ENCODE measurements at regions not wholly inside any gene's neighbourhood (a gene's known extent, or its start where the extent isn't known, plus 50 kb on each side); places are given as distances from the start of the nearest gene placed in this dataset.
"Not testable (repeated sequence)": the region's sequence is repeated elsewhere in the genome, so short reads cannot be mapped to it uniquely, and the experiment has no call there.

GRCh38 chr3:88712552-88712951, 394.9 kb upstream of the EPHA3 start:
- H3K27me3 ChIP-seq (ENCODE audit: insufficient read depth, low read length): no peaks in the 10 kb centered on the region
- H3K27ac ChIP-seq (ENCODE audit: low read depth, low read length): no peak overlapping the region
- no peak overlapping the region for H3K4me3 ChIP-seq (ENCODE audit: low read depth, low read length)
- H3K79me2 ChIP-seq (ENCODE audit: control insufficient read depth, insufficient read depth, low read length, unreplicated experiment): no peaks in the 10 kb centered on the region
- H3K36me3 ChIP-seq (ENCODE audit: insufficient read depth, low read length): no peaks in the 10 kb centered on the region
- H3K4me1 ChIP-seq (ENCODE audit: control insufficient read depth, insufficient read depth, low read length, unreplicated experiment): peaks cover 11% of the 10 kb centered on the region
- no peak overlapping the region for H2AFZ ChIP-seq (ENCODE audit: low read length, unreplicated experiment)

DNA sequence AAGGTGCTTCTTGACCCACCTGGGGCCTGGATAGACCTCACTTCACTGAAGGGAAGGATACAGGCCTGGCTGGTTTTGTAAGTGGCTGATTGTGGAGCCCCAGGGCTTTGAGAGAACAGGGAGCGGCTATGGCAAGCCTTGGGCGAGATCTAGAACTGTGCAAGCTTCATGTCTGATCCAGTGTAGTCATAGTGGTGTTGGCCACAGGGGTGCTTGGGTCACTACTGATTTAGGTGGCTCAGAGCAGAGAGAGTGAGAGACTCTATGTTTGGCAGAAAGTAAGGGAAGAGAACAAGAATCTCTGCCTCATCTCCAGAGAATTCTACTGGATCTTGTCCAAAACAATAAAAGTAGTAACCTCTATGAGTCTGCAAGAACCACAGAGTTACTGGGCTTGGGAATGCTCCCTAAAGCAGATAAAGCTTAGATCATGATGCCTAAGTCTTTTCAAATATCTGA, 394.2 kb upstream of the EPHA3 start:
- no peaks in the 10 kb centered on the region for H3K79me2 ChIP-seq (ENCODE audit: control insufficient read depth, insufficient read depth, low read length, unreplicated experiment)
- H3K27ac ChIP-seq (ENCODE audit: low read depth, low read length): no peak overlapping the region
- no peak overlapping the region for H3K4me3 ChIP-seq (ENCODE audit: low read depth, low read length)

GRCh38 chr3:88725440-88726165, 381.8 kb upstream of the EPHA3 start:
- Histone ChIP-seq H3K79me2 (ENCODE audit: control insufficient read depth, insufficient read depth, low read length, unreplicated experiment) (no peaks in the 10 kb centered on the region), H2AFZ (ENCODE audit: low read length, unreplicated experiment) (no peak overlapping the region), H3K4me3 (ENCODE audit: low read depth, low read length) (no peak overlapping the region), H3K27ac (ENCODE audit: low read depth, low read length) (no peak overlapping the region), H3K36me3 (ENCODE audit: insufficient read depth, low read length) (no peaks in the 10 kb centered on the region), H3K4me1 (ENCODE audit: control insufficient read depth, insufficient read depth, low read length, unreplicated experiment) (no peaks in the 10 kb centered on the region), H3K27me3 (ENCODE audit: insufficient read depth, low read length) (no peaks in the 10 kb centered on the region)

More for the DNA sequence above, 394.2 kb upstream of the EPHA3 start:
- Histone ChIP-seq H2AFZ (ENCODE audit: low read length, unreplicated experiment) (no peak overlapping the region), H3K36me3 (ENCODE audit: insufficient read depth, low read length) (no peaks in the 10 kb centered on the region), H3K27me3 (ENCODE audit: insufficient read depth, low read length) (no peaks in the 10 kb centered on the region), H3K4me1 (ENCODE audit: control insufficient read depth, insufficient read depth, low read length, unreplicated experiment) (peaks cover 11% of the 10 kb centered on the region)

- Histone ChIP-seq H3K36me3 (ENCODE audit: insufficient read depth, low read length) (no peaks in the 10 kb centered on the region), H3K27ac (ENCODE audit: low read depth, low read length) (no peak overlapping the region), H3K4me1 (ENCODE audit: control insufficient read depth, insufficient read depth, low read length, unreplicated experiment) (no peaks in the 10 kb centered on the region), H2AFZ (ENCODE audit: low read length, unreplicated experiment) (no peak overlapping the region), H3K79me2 (ENCODE audit: control insufficient read depth, insufficient read depth, low read length, unreplicated experiment) (no peaks in the 10 kb centered on the region), H3K4me3 (ENCODE audit: low read depth, low read length) (no peak overlapping the region), H3K27me3 (ENCODE audit: insufficient read depth, low read length) (no peaks in the 10 kb centered on the region)
Observed at GRCh38 chr3:88732186-88732585, 375.2 kb upstream of the EPHA3 start.

GRCh38 chr3:88742106-88742505, 365.3 kb upstream of the EPHA3 start:
- no peaks in the 10 kb centered on the region for H3K27me3 ChIP-seq (ENCODE audit: insufficient read depth, low read length)
- H3K79me2 ChIP-seq (ENCODE audit: control insufficient read depth, insufficient read depth, low read length, unreplicated experiment): no peaks in the 10 kb centered on the region
- no peak overlapping the region for H3K27ac ChIP-seq (ENCODE audit: low read depth, low read length)
- no peaks in the 10 kb centered on the region for H3K4me1 ChIP-seq (ENCODE audit: control insufficient read depth, insufficient read depth, low read length, unreplicated experiment)
- H2AFZ ChIP-seq (ENCODE audit: low read length, unreplicated experiment): no peak overlapping the region
- H3K4me3 ChIP-seq (ENCODE audit: low read depth, low read length): no peak overlapping the region
- no peaks in the 10 kb centered on the region for H3K36me3 ChIP-seq (ENCODE audit: insufficient read depth, low read length)

GRCh38 chr3:88742674-88743507, 364.5 kb upstream of the EPHA3 start:
- H3K27ac ChIP-seq (ENCODE audit: low read depth, low read length): no peak overlapping the region
- H3K4me3 ChIP-seq (ENCODE audit: low read depth, low read length): no peak overlapping the region
- H3K4me1 ChIP-seq (ENCODE audit: control insufficient read depth, insufficient read depth, low read length, unreplicated experiment): no peaks in the 10 kb centered on the region
- no peaks in the 10 kb centered on the region for H3K79me2 ChIP-seq (ENCODE audit: control insufficient read depth, insufficient read depth, low read length, unreplicated experiment)
- no peak overlapping the region for H2AFZ ChIP-seq (ENCODE audit: low read length, unreplicated experiment)
- no peaks in the 10 kb centered on the region for H3K36me3 ChIP-seq (ENCODE audit: insufficient read depth, low read length)
- no peaks in the 10 kb centered on the region for H3K27me3 ChIP-seq (ENCODE audit: insufficient read depth, low read length)

DNA sequence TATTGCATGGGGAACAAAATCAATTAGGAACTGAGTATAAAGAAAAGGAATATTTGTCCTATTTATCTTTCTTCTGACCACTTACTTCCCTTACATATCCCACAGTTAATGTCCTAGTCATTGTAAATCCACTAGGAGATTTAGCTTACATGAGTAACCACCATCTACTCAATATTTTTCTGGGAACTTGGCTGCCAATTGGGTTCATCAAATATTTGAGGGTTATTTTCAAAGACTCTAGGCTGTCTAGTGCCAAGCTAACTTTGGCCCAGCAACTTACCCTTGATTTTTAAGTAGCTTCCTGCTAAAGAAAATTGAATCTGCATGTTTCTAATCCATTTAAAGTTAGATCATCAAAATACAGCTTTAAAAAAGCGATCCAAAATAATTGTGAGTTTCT, 362.5 kb upstream of the EPHA3 start:
- no peaks in the 10 kb centered on the region for H3K36me3 ChIP-seq (ENCODE audit: insufficient read depth, low read length)
- no peaks in the 10 kb centered on the region for H3K27me3 ChIP-seq (ENCODE audit: insufficient read depth, low read length)
- H3K4me3 ChIP-seq (ENCODE audit: low read depth, low read length): no peak overlapping the region
- no peak overlapping the region for H2AFZ ChIP-seq (ENCODE audit: low read length, unreplicated experiment)
- no peak overlapping the region for H3K27ac ChIP-seq (ENCODE audit: low read depth, low read length)
- no peaks in the 10 kb centered on the region for H3K79me2 ChIP-seq (ENCODE audit: control insufficient read depth, insufficient read depth, low read length, unreplicated experiment)
- H3K4me1 ChIP-seq (ENCODE audit: control insufficient read depth, insufficient read depth, low read length, unreplicated experiment): no peaks in the 10 kb centered on the region

- not testable (repeated sequence) for H2AFZ ChIP-seq (ENCODE audit: low read length, unreplicated experiment); H3K4me1 ChIP-seq (ENCODE audit: control insufficient read depth, insufficient read depth, low read length, unreplicated experiment); H3K4me3 ChIP-seq (ENCODE audit: low read depth, low read length); H3K27me3 ChIP-seq (ENCODE audit: insufficient read depth, low read length); H3K27ac ChIP-seq (ENCODE audit: low read depth, low read length); H3K36me3 ChIP-seq (ENCODE audit: insufficient read depth, low read length); H3K79me2 ChIP-seq (ENCODE audit: control insufficient read depth, insufficient read depth, low read length, unreplicated experiment)
Observed at GRCh38 chr3:88747145-88747544, 360.3 kb upstream of the EPHA3 start.

DNA sequence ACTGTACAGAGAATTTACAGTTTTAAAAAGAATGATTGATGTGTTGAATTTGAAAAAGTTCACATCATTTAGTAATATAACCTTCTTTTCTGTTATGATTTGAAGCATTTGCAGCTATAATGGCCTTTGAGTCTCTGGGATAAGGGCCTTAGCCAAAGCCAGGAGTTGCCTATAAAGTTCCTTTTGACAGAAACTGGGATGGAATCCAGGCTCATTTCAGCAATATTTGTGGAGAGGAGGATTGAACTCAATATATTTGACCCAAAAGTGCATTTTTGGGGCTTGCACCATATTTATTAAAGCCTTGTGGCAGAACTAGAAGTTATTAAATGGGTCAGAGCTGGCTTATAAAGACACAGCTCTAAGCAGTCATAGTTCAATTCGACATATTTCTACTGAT, 348.7 kb upstream of the EPHA3 start:
- Histone ChIP-seq H2AFZ (ENCODE audit: low read length, unreplicated experiment) (no peak overlapping the region), H3K36me3 (ENCODE audit: insufficient read depth, low read length) (no peaks in the 10 kb centered on the region), H3K79me2 (ENCODE audit: control insufficient read depth, insufficient read depth, low read length, unreplicated experiment) (no peaks in the 10 kb centered on the region), H3K4me3 (ENCODE audit: low read depth, low read length) (no peak overlapping the region), H3K27ac (ENCODE audit: low read depth, low read length) (no peak overlapping the region), H3K4me1 (ENCODE audit: control insufficient read depth, insufficient read depth, low read length, unreplicated experiment) (no peaks in the 10 kb centered on the region), H3K27me3 (ENCODE audit: insufficient read depth, low read length) (no peaks in the 10 kb centered on the region)

DNA sequence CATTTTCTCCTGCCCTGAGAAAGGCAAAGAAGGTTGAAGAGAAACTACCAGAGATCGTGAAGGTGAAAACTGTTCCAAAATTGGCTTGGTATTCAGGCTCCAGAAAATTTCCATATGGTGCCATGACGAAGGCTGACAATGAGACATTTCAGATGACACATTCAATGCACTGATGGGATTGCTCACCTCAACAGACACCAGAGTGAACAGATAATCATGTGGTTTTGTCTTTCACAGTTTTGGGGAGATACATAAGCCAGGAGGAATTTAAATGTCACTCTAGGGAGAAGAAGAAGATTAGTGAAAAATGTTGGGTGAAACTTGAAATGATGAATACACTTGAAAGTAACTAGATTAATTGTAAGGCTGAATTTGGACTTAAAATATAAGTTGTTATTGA, 339.7 kb upstream of the EPHA3 start:
- no peak overlapping the region for H3K4me3 ChIP-seq (ENCODE audit: low read depth, low read length)
- H3K27me3 ChIP-seq (ENCODE audit: insufficient read depth, low read length): no peaks in the 10 kb centered on the region
- H3K27ac ChIP-seq (ENCODE audit: low read depth, low read length): no peak overlapping the region
- no peaks in the 10 kb centered on the region for H3K79me2 ChIP-seq (ENCODE audit: control insufficient read depth, insufficient read depth, low read length, unreplicated experiment)
- H3K36me3 ChIP-seq (ENCODE audit: insufficient read depth, low read length): no peaks in the 10 kb centered on the region
- H2AFZ ChIP-seq (ENCODE audit: low read length, unreplicated experiment): no peak overlapping the region
- no peaks in the 10 kb centered on the region for H3K4me1 ChIP-seq (ENCODE audit: control insufficient read depth, insufficient read depth, low read length, unreplicated experiment)

DNA sequence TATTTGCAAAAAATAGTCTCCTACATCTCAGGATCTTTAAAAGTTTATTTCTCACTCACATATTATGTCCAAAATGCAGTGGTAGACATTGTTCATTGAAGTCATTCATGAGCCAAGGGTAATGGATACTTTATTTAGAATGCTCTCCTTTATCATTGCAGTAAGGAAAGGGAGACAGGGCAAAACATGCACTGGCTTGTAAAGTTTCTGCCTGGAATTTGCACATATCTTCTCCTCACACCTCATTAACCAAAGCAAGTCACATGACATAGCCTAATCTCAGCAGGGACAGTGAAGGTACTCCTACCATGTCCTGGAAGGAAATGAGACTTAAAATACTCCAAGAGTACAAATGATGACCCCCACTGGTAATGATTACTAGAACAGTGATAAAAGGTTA, 333.7 kb upstream of the EPHA3 start:
- H3K36me3 ChIP-seq (ENCODE audit: insufficient read depth, low read length): no peaks in the 10 kb centered on the region
- H2AFZ ChIP-seq (ENCODE audit: low read length, unreplicated experiment): no peak overlapping the region
- no peaks in the 10 kb centered on the region for H3K79me2 ChIP-seq (ENCODE audit: control insufficient read depth, insufficient read depth, low read length, unreplicated experiment)
- no peaks in the 10 kb centered on the region for H3K27me3 ChIP-seq (ENCODE audit: insufficient read depth, low read length)
- H3K4me3 ChIP-seq (ENCODE audit: low read depth, low read length): no peak overlapping the region
- H3K4me1 ChIP-seq (ENCODE audit: control insufficient read depth, insufficient read depth, low read length, unreplicated experiment): no peaks in the 10 kb centered on the region
- no peak overlapping the region for H3K27ac ChIP-seq (ENCODE audit: low read depth, low read length)
